ENCODE measurements at regions not wholly inside any gene's neighbourhood (a gene's known extent, or its start where the extent isn't known, plus 50 kb on each side); places are given as distances from the start of the nearest gene placed in this dataset.

DNA sequence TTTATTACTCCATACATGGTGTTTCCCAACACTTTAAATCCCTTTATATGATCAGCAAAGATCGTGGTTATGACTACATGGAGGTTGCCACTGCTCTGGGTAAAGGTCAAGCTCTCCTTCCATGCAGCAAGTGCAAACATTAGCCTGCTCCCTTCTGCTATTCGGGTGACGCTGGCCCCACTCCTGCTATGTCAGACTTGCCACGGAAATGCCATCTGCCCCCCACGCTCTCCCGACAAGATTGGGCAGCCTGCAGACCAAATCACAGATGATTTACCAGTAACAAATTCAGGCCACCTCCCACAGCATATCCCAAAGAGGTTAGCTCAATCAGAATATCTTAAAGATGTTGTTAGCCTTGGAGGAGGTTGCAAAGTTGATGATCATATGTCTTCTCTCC lies 77.8 kb upstream of the MGMT start:
- H3K4me1 ChIP-seq (ENCODE audit: insufficient read depth): no peaks in the 10 kb centered on the region
- DNase-seq (ENCODE audit: extremely low spot score): no peak
- H3K4me3 ChIP-seq (ENCODE audit: low read depth, low read length): no peak overlapping the region
- WGBS: 85% methylated on average over 6 of the region's 6 CpGs
- no peaks in the 10 kb centered on the region for H3K36me3 ChIP-seq (ENCODE audit: insufficient read depth)
- H3K27ac ChIP-seq (ENCODE audit: low read depth): no peak overlapping the region

GRCh38 chr10:129390147-129390546 lies 76.9 kb upstream of the MGMT start:
- 94% methylated on average over 1 of the region's 1 CpG for whole genome bisulfite sequencing

GRCh38 chr10:129390726-129391125 lies 76.3 kb upstream of the MGMT start:
- H3K36me3 ChIP-seq (ENCODE audit: insufficient read depth): no peaks in the 10 kb centered on the region
- WGBS: 93% methylated on average over 8 of the region's 8 CpGs
- DNase-seq (ENCODE audit: extremely low spot score): no peak
- H3K4me1 ChIP-seq (ENCODE audit: insufficient read depth): no peaks in the 10 kb centered on the region
- H3K4me3 ChIP-seq (ENCODE audit: low read depth, low read length): no peak overlapping the region
- no peak overlapping the region for H3K27ac ChIP-seq (ENCODE audit: low read depth)

More at GRCh38 chr10:129390147-129390546, 76.9 kb upstream of the MGMT start:
- DNase-seq (ENCODE audit: extremely low spot score): no peak
- no peak overlapping the region for H3K4me3 ChIP-seq (ENCODE audit: low read depth, low read length)
- no peaks in the 10 kb centered on the region for H3K4me1 ChIP-seq (ENCODE audit: insufficient read depth)
- H3K36me3 ChIP-seq (ENCODE audit: insufficient read depth): no peaks in the 10 kb centered on the region
- no peak overlapping the region for H3K27ac ChIP-seq (ENCODE audit: low read depth)

DNA sequence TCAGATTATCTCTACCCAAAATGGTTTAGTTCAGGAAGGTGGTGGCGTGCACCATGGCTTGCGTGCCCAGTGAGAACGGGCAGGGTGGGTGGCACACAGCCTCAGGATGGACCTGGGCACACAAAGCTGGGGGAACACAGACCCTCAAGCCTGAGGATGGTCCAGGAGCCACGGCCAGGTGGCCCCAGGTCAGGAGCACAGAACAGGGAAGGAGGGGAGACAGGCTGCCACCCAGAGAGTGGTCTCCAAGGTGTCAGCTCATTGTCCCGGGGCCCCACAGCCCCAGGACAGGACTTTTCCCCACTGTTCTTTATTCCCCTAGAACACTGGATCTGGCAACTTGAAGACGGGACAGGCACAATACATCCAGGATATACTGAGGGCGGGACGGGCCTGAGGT lies 75.6 kb upstream of the MGMT start:
- 97% methylated on average over 8 of the region's 8 CpGs for WGBS

GRCh38 chr10:129392855-129393254 lies 74.2 kb upstream of the MGMT start:
- Histone ChIP-seq H3K4me1 (ENCODE audit: insufficient read depth) (no peaks in the 10 kb centered on the region), H3K4me3 (ENCODE audit: low read depth, low read length) (no peak overlapping the region), H3K27ac (ENCODE audit: low read depth) (no peak overlapping the region), H3K36me3 (ENCODE audit: insufficient read depth) (no peaks in the 10 kb centered on the region)
- 73% methylated on average over 10 of the region's 10 CpGs for WGBS
- no peak for DNase-seq (ENCODE audit: extremely low spot score)

More for the DNA sequence above, 75.6 kb upstream of the MGMT start:
- no peak overlapping the region for H3K4me3 ChIP-seq (ENCODE audit: low read depth, low read length)
- no peak for DNase-seq (ENCODE audit: extremely low spot score)
- no peaks in the 10 kb centered on the region for H3K36me3 ChIP-seq (ENCODE audit: insufficient read depth)
- H3K27ac ChIP-seq (ENCODE audit: low read depth): no peak overlapping the region
- no peaks in the 10 kb centered on the region for H3K4me1 ChIP-seq (ENCODE audit: insufficient read depth)

- no peak for DNase-seq (ENCODE audit: extremely low spot score)
- Histone ChIP-seq H3K36me3 (ENCODE audit: insufficient read depth) (no peaks in the 10 kb centered on the region), H3K27ac (ENCODE audit: low read depth) (no peak overlapping the region), H3K4me3 (ENCODE audit: low read depth, low read length) (no peak overlapping the region), H3K4me1 (ENCODE audit: insufficient read depth) (no peaks in the 10 kb centered on the region)
- WGBS: 81% methylated on average over 10 of the region's 10 CpGs
These were observed 73.2 kb upstream of the MGMT start for GRCh38 chr10:129393812-129394211.

DNA sequence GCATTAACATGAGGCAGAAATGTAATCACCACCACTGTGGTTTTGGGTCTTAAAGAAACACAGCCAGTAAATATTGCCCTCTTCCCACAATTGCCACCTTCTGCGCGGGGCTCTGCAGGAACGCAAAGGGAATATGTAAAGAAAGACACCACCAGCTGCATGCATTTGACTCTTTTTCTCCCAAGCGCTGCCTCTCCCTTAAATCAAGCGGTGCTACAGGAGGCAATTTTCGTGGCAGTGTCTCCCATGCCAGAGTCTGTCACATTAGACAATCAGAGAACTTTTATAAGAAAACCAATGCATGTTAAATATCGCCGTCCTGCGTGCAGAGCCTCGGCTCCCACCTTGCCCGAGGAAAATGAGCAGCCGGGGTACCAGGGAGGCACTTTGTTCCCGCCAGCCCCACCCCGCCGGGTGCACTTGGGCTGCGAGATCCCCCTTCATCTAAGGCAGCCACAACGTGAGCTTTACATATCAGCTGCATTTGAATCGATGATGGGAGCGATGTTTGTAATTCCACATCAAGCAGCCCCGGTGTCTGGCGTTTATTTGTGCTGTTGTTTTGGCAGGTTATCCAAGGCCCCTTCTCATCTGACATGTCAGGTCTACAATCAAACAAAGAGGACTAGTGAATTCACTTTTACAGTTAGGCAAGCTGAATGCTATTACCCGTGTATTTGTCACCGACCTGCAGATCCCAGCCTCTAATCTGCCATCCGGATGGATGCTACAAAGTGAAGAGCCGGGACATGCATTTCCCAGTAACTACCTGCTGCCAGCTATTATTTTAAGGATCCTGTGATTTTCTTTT lies 72.3 kb upstream of the MGMT start:
- 71% methylated on average over 25 of the region's 25 CpGs for WGBS
- H3K4me3 ChIP-seq (ENCODE audit: low read depth, low read length): no peak overlapping the region
- no peaks in the 10 kb centered on the region for H3K4me1 ChIP-seq (ENCODE audit: insufficient read depth)
- DNase-seq (ENCODE audit: extremely low spot score): no peak
- no peaks in the 10 kb centered on the region for H3K36me3 ChIP-seq (ENCODE audit: insufficient read depth)
- no peak overlapping the region for H3K27ac ChIP-seq (ENCODE audit: low read depth)

DNA sequence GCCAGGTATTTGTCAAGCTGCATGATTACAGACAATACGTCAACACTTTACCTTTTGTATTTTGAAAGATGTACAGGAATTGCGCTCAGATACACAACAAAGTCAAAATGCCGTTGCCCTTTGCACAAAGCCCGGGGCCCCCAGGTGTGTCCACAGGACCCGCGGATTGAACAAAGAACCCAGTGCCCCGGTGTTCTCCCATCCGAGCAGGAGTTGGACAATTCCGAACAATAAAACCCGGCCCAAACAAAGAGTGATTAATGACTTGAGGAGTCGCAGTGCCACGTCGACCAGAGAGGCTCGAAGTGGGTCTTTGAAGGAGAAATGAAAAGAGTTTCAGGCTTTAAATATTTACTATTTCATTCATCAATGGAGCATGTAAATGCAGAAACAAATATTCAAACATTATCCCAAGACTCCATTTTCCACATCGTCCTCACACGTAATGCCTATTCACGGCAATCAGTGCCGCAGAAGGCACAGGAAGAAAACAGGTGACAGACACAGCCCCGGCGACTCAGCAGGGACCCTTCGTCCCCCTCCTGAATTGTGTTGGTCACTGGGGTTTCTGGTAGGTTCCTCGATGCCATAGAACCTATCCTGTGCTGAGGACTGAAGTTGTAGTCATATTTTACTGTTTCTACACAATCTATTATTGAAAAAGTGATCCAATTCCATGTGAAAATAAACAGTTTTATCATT lies 70.9 kb upstream of the MGMT start:
- Histone ChIP-seq H3K36me3 (ENCODE audit: insufficient read depth) (no peaks in the 10 kb centered on the region), H3K27ac (ENCODE audit: low read depth) (no peak overlapping the region), H3K4me3 (ENCODE audit: low read depth, low read length) (no peak overlapping the region), H3K4me1 (ENCODE audit: insufficient read depth) (no peaks in the 10 kb centered on the region)
- WGBS: 87% methylated on average over 22 of the region's 22 CpGs
- no peak for DNase-seq (ENCODE audit: extremely low spot score)

GRCh38 chr10:129397198-129397974 lies 69.7 kb upstream of the MGMT start:
- H3K4me1 ChIP-seq (ENCODE audit: insufficient read depth): no peaks in the 10 kb centered on the region
- no peak overlapping the region for H3K4me3 ChIP-seq (ENCODE audit: low read depth, low read length)
- no peak for DNase-seq (ENCODE audit: extremely low spot score)
- 62% methylated on average over 16 of the region's 16 CpGs for WGBS
- no peaks in the 10 kb centered on the region for H3K36me3 ChIP-seq (ENCODE audit: insufficient read depth)
- no peak overlapping the region for H3K27ac ChIP-seq (ENCODE audit: low read depth)

GRCh38 chr10:129398711-129399141 lies 68.3 kb upstream of the MGMT start:
- H3K27ac ChIP-seq (ENCODE audit: low read depth): no peak overlapping the region
- H3K4me1 ChIP-seq (ENCODE audit: insufficient read depth): no peaks in the 10 kb centered on the region
- H3K4me3 ChIP-seq (ENCODE audit: low read depth, low read length): no peak overlapping the region
- WGBS: 31% methylated on average over 2 of the region's 2 CpGs
- peak; percentile 21 for DNase-seq (ENCODE audit: extremely low spot score)
- H3K36me3 ChIP-seq (ENCODE audit: insufficient read depth): no peaks in the 10 kb centered on the region

DNA sequence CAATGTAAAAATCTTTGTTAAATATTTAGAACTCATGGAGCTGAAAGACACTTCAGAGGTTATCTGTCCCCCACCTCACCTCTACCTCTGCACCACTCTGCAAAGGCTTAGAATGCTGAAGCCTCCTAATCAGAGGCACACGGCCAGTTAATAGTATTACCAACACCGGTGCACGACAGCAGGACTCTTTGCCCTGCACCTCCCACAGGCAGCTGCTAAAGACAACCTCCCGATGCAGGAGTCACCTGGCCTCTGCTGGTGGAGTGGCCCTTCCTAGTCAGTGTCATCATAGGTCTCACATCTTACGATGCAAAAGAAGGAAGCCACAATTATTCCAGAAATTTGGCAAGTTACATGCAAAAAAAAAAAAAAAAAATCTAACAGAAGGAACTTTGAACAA lies 66.6 kb upstream of the MGMT start:
- Histone ChIP-seq H3K27ac (ENCODE audit: low read depth) (no peak overlapping the region), H3K4me1 (ENCODE audit: insufficient read depth) (no peaks in the 10 kb centered on the region), H3K36me3 (ENCODE audit: insufficient read depth) (no peaks in the 10 kb centered on the region), H3K4me3 (ENCODE audit: low read depth, low read length) (no peak overlapping the region)
- no peak for DNase-seq (ENCODE audit: extremely low spot score)
- WGBS: 84% methylated on average over 5 of the region's 5 CpGs

GRCh38 chr10:129402459-129402858 lies 64.6 kb upstream of the MGMT start:
- WGBS: 83% methylated on average over 16 of the region's 16 CpGs
- Histone ChIP-seq H3K4me1 (ENCODE audit: insufficient read depth) (no peaks in the 10 kb centered on the region), H3K27ac (ENCODE audit: low read depth) (no peak overlapping the region), H3K4me3 (ENCODE audit: low read depth, low read length) (no peak overlapping the region), H3K36me3 (ENCODE audit: insufficient read depth) (no peaks in the 10 kb centered on the region)
- DNase-seq (ENCODE audit: extremely low spot score): no peak

GRCh38 chr10:129404091-129404490 lies 63.0 kb upstream of the MGMT start:
- no peak overlapping the region for H3K27ac ChIP-seq (ENCODE audit: low read depth)
- DNase-seq (ENCODE audit: extremely low spot score): no peak
- no peaks in the 10 kb centered on the region for H3K36me3 ChIP-seq (ENCODE audit: insufficient read depth)

More at GRCh38 chr10:129404091-129404490, 63.0 kb upstream of the MGMT start:
- H3K4me3 ChIP-seq (ENCODE audit: low read depth, low read length): no peak overlapping the region
- WGBS: 97% methylated on average over 13 of the region's 13 CpGs
- H3K4me1 ChIP-seq (ENCODE audit: insufficient read depth): no peaks in the 10 kb centered on the region
